A673 (cell line): ENCODE measurements at regions not wholly inside any gene's neighbourhood (a gene's known extent, or its start where the extent isn't known, plus 50 kb on each side); places are given as distances from the start of the nearest gene placed in this dataset.

ENCODE experiments used
- CTCF ChIP-seq: fragments of 300-800, 200-600 bp; sonication (generic); conservative IDR thresholded peaks from 2 replicates; pipeline ENCODE4 v1.5.1; 2017; ENCODE audit warnings: low read depth, mild to moderate bottlenecking, antibody characterized with exemption, low read length, moderate library complexity, mixed read lengths
- EZH2 ChIP-seq: fragments of 200-600 bp; sonication (generic); IDR thresholded peaks from 2 replicates; pipeline ENCODE4 v1.6.1; 2017; ENCODE audit warnings: borderline replicate concordance, low read depth, mild to moderate bottlenecking, mixed read lengths, antibody characterized with exemption, low read length; ENCODE audit not compliant: poor library complexity, severe bottlenecking

DNA sequence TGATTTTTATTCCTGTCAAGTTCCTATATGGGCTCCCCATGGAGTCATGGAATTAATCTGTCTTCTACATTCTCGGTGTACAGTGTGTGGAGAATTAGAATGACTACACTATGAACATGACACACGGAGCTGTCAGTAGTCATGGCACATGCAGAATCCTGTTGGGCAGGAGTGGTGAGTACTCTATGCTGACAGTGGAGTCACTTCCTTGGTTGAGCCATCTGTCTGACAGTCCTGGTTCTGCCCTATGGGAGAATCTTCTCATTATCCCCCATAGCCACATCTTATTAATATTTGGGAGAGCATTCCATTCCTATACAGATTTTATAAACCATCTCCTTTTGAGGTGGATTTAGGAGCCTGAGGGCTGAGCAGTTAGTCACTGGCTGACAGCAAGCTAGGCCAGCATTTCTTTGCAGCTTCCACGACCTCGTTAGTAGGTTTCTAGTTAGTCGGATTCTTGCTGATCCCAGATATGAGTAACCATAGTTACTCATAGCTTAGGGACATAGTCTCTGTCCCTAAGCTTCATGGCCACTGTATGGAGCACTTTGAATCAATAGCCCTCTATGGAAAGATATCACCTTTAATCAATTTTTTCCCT is 90.6 kb downstream of the MDH1 start:
- TF ChIP-seq CTCF (no peak), EZH2 (no peak)
